WTC11 (cell line): ENCODE measurements at regions not wholly inside any gene's neighbourhood (a gene's known extent, or its start where the extent isn't known, plus 50 kb on each side); places are given as distances from the start of the nearest gene placed in this dataset.

Experiments used
- CTCF ChIP-seq: fragments of 200-600 bp; IDR thresholded peaks from 2 replicates; pipeline ENCODE4 v1.8.0; 2022; ENCODE audit warnings: antibody characterized with exemption
- E2F5 ChIP-seq: sonication (generic); formaldehyde crosslinking; IDR thresholded peaks from 2 replicates; pipeline ENCODE4 v1.8.1; 2022; ENCODE audit warnings: mild to moderate bottlenecking, moderate library complexity, missing genetic modification reagents
- JUN ChIP-seq: sonication (generic); formaldehyde crosslinking; IDR thresholded peaks from 2 replicates; pipeline ENCODE4 v1.8.0; 2023; ENCODE audit warnings: mild to moderate bottlenecking, missing genetic modification reagents
- NFE2L1 ChIP-seq: sonication (generic); formaldehyde crosslinking; IDR thresholded peaks from 2 replicates; pipeline ENCODE4 v1.8.1; 2023; ENCODE audit warnings: missing genetic modification reagents
- TEAD1 ChIP-seq: sonication (generic); formaldehyde crosslinking; IDR thresholded peaks from 2 replicates; pipeline ENCODE4 v1.8.0; 2022; ENCODE audit warnings: mild to moderate bottlenecking, missing genetic modification reagents
- TP53 ChIP-seq: sonication (generic); formaldehyde crosslinking; IDR thresholded peaks from 2 replicates; pipeline ENCODE4 v1.8.1; 2023; ENCODE audit warnings: mild to moderate bottlenecking, missing genetic modification reagents
- ZNF317 ChIP-seq: sonication (generic); formaldehyde crosslinking; IDR thresholded peaks from 2 replicates; pipeline ENCODE4 v1.8.1; 2023; ENCODE audit warnings: low read depth, mild to moderate bottlenecking, moderate library complexity, missing genetic modification reagents, borderline replicate concordance
- TF ChIP-seq, protein P1 (sequence below): sonication (generic); formaldehyde crosslinking; IDR thresholded peaks from 2 replicates; pipeline ENCODE4 v1.8.0; 2022; ENCODE audit warnings: mild to moderate bottlenecking, missing genetic modification reagents

- TF ChIP-seq ZNF317 (no peak), CTCF (no peak), TP53 (CRISPR knock-in tag) (no peak), JUN (CRISPR knock-in tag) (no peak), TEAD1 (CRISPR knock-in tag) (no peak), E2F5 (no peak), NFE2L1 (CRISPR knock-in tag) (no peak)
- TF ChIP-seq, protein P1, sequence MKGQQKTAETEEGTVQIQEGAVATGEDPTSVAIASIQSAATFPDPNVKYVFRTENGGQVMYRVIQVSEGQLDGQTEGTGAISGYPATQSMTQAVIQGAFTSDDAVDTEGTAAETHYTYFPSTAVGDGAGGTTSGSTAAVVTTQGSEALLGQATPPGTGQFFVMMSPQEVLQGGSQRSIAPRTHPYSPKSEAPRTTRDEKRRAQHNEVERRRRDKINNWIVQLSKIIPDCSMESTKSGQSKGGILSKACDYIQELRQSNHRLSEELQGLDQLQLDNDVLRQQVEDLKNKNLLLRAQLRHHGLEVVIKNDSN (CRISPR knock-in tag), result no peak
Observed at GRCh38 chr12:28949184-28949583, 199.9 kb upstream of the FAR2 start.
